HG03469 (cell line): ENCODE measurements at regions not wholly inside any gene's neighbourhood (a gene's known extent, or its start where the extent isn't known, plus 50 kb on each side); places are given as distances from the start of the nearest gene placed in this dataset.
"Not testable (repeated sequence)": the region's sequence is repeated elsewhere in the genome, so short reads cannot be mapped to it uniquely, and the experiment has no call there.

Experiments used
- ATAC-seq: cut with Tn5 transposase; IDR thresholded peaks from one replicate; pipeline ENCODE4 v1.9.1; 2021; ENCODE audit warnings: mild to moderate bottlenecking, moderate library complexity, moderate number of reproducible peaks; ENCODE audit not compliant: unreplicated experiment

GRCh38 chr2:136334967-136335366, 217.0 kb upstream of the CXCR4 start:
- ATAC-seq: no peak

DNA sequence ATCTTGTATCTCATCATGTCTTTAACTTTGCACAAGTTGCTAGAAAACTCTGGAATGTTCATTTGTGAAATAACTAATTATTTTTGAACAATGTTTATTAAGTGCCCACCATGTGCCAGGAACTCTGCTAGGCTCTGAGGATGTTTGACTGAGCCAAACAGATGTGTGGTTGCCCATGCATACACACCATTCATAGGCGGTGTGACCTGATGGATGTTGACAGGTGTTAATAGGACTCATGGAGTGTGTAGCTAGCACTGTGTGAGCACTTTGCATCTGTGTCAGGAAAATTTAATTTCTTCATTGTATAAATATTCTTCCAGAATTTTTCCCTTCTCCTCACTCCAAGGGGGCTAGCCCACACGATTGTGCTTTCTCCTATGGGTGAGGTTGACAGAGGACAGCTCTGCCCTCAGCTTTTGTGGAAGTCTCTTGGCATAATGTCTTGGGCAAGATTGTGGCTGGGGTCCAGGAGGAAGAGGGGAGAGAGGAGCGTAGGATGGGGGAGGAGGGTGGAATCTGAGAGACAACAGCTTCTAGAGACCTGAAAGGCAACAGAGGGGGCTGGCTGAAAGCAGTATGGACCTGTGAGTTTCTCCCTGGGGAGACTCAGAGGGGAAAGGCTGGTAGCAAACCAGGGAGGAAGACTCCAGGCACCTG, 214.6 kb upstream of the CXCR4 start:
- ATAC-seq: no peak

GRCh38 chr2:136331226-136331625, 213.3 kb upstream of the CXCR4 start:
- ATAC-seq: no peak

DNA sequence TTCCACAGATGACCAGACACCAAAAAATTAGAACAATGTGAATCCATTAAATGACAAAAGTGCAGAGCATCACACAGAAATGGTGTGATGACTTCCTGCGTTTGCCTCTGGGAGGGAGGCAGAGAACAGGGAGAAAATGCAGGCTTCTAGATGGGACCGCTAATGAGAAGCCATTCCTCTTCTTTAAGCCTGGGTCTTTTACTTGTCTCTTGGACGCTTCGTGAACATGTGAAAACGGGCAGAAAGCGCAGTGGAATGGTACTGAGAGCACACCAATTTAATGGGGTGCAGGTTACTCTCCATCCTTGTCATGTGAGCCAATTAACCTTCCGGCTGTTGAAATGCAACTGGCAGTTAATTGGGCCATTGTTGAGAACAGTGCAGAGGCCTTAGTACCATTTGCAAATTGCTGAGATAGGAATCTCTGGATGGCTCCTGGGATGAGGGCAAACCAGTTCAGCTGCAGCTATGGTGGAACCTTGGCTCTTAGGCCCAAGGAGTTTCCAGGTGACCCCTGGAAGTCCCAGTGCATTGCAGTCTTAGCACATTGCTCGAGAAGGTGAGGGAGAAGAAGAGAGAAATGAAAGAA, 210.4 kb upstream of the CXCR4 start:
- no peak for ATAC-seq

DNA sequence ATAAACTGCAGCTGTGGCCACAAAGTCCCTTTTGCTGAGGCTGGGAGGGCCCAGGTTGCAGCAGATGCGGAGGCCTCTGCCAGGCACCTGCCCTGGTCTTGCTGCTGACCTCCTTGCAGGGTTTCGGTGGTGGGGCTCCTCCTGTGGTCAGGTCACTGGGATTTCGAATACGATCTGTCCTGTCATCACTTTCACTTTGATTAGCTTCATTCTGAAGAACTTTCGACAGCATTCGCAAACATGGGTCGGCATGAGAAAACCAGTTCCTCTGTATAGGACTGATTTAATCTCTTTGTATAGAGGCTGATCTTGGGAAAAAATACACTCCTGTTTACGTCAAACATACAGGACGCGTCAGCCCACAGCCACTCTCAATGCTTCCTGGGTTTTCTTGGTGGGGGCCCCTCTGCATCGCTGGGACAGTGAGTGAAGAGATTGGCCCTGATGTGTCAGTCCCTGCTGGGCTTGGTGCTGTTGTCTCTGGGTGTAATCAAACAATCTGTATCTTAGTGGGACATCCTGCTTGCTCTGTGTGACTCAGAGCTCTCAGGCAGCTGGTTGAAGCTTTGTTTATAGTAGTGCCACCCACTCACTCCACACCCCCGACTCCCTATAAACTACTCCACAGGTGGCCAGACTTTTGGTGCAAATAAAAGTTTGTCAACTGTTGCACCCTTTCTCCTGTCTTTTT, 209.4 kb upstream of the CXCR4 start:
- ATAC-seq: peak; percentile 64

DNA sequence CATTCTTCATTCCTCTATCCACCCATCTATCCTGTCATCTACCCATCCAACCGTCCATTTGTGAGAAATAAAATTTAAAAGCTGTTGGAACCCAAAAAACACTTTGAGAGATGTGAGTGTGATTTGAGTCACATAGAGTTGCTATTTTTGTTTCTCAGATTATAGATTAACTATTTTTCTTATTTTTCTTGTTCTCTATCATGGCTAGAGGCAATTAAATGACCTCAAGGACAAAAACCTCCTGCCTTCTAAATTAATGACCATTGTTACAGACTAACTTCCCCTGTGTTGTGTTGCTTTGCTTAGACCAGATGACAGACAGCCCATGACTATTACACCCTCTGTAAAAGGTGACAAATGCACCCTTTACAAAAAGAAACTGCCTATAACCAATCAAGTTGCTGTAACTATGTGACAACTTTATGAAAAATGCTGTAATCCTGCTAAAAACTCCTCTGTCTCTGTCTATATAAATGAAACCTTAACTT, 207.9 kb upstream of the CXCR4 start:
- ATAC-seq: no peak

GRCh38 chr2:136324966-136325365, 207.0 kb upstream of the CXCR4 start:
- no peak for ATAC-seq

- no peak for ATAC-seq
These were observed 206.0 kb upstream of the CXCR4 start for GRCh38 chr2:136323935-136324334.

- ATAC-seq: no peak
These were observed 205.2 kb upstream of the CXCR4 start for GRCh38 chr2:136323195-136323594.

DNA sequence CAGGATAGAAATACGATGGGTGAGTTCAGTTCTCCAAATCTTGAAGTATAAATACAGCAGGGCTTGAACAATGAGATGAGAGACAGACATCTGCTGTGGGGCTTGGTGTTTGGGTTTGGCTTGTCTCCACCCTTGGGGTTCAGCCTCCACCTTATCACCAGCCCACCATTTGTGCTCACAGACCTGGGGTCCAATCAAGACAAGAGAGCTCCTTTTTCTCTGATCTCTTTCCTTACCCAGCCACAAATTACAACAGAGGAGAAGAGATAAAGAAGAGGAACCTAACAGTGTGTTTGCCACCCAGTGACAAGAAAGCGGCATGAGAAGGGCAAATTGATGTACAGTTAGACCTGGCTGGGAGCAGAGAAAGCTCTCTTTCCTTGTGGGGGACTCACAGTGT, 204.5 kb upstream of the CXCR4 start:
- no peak for ATAC-seq

DNA sequence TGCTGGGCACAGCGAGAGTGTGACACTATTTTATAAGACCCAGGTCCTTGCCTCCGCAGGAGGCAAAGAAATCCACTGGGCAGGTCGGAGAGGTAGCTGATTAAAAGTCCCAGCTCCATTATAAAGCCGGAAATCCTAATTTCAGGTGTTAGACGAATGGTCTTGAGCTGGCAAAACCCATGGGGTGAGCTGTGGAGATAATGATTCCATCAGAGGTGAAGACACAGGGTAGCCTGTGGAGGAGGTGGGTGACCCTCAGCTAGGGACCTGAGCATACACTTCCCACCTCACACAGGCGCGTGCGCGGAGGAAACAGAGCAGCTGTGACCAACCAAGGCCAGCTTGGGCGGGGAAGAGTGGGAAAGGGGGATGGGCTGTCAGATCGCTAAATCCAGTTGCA, 201.7 kb upstream of the CXCR4 start:
- ATAC-seq: no peak

DNA sequence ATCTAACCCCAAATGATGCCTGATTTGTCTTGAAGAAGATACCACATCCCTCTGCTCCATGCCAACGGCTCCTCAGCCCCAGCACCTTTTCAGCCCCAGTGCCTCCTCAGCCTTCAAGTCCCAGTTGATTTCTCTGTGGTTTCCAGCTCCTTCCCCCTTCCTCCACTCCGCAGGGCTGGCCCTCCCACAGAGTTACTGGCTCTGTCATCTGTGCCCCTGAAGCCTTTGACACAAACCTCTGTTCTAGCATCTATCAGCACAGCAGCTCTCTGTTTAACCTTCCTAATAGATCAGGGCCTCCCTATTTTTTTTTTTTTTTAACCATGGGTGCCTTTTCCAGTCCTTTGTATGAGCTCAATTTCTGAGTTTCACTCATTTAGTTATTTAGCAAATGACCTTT, 201.3 kb upstream of the CXCR4 start:
- no peak for ATAC-seq

GRCh38 chr2:136314240-136314639, 196.3 kb upstream of the CXCR4 start:
- no peak for ATAC-seq

DNA sequence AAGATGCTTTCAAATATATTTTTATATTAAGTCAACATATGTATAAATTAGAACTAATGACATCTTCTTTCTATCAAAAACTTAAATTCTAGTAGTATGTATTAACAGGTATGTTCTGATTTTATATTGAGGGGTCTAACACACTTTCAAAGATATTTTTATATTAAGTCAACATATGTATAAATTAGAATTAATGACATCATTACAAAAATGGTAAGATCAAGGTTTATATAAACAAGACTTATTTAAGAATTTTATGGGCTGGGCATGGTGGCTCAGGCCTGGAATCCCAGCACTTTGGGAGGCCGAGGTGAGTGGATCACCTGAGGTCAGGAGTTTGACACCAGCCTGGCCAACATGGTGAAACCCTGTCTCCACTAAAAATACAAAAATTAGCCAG, 194.6 kb upstream of the CXCR4 start:
- ATAC-seq: not testable (repeated sequence)

DNA sequence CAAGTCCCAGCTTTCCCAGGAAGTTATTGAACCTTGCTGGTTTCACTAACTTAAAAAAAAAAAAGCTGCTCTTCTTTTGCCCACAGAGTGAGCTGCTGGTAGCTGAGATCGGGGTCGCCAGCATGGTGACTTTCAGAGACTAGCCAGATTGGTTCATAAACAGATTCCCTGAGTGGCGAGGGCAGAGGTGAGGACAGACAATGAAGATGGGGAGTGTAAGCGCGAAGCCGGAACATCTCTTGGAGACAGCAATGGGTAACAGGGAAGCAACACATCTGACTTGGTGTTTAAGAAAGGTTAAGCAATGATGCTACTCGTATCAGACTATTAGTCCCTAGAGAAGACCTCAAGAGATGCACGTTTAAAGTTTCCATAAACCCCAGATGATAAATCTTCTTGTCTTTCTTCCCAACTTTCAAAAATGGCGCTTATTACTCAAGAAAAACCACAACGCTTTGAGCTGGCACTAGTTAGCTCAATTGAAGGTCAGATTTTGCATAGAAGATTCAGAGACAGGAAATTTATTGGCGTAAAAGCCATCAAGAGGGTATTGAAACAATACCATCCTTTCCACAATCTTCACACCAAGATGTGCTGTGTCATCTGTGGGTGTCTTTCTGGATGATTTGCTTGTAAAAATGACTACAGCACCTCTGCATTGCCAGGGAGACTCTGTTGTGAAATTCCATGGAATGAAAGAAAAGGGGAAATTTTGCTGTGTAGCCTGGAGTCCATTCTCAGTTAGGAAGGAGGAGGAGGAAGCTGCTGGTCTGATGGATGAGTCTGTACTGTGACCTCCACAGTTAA, 193.1 kb upstream of the CXCR4 start:
- ATAC-seq: no peak

DNA sequence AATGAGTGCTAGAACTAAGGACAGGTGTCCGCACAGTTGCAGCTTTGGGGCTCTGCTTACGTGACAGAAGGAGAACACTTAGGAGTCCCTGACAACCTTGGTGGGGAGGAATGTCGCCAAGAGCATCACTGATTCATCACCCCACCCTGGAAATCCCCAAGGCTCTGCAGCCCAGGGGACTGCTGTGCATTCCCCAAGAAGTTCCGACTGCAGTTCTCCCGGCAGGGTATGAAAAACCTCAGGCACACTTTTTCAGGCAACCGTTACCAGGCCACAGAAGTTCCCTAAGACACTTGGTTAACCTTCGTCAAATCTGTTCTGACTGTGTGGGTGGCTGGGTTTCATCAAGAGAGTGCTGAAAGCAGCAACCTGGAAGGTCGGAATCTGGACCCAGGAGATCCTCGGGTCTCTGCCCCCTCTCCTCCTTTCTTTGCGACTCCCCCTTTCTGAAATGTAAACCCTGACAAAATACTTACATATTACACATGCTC, 192.1 kb upstream of the CXCR4 start:
- ATAC-seq: peak; percentile 42

- ATAC-seq: no peak
These were observed 190.7 kb upstream of the CXCR4 start for GRCh38 chr2:136308611-136309010.

GRCh38 chr2:136306836-136307235, 188.9 kb upstream of the CXCR4 start:
- ATAC-seq: no peak

- peak; percentile 85 for ATAC-seq
These were observed 187.7 kb upstream of the CXCR4 start for GRCh38 chr2:136305517-136306192.

- ATAC-seq: no peak
These were observed 183.1 kb upstream of the CXCR4 start for GRCh38 chr2:136301006-136301405.

DNA sequence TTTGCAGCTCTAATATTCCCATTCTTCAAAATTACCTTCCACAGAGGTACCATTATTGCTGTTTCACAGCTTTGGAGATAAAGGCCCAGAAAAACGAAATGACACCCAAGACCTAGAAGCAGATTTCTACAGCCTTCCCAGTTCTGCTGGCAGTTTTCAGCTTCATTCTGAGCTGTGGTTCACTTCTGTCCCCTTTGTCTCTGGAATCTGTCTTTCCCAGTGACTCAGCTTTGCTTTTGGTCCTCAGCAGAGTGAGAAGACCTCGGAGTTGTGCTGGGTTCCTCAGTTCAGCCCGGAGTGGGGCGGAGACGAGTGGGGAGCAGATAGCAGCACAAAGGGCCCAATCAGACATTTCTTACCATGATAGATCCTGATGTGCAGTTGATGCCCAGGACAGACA, 180.7 kb upstream of the CXCR4 start:
- no peak for ATAC-seq
